HG03460 (cell line): ENCODE measurements at regions not wholly inside any gene's neighbourhood (a gene's known extent, or its start where the extent isn't known, plus 50 kb on each side); places are given as distances from the start of the nearest gene placed in this dataset.
"Not testable (repeated sequence)": the region's sequence is repeated elsewhere in the genome, so short reads cannot be mapped to it uniquely, and the experiment has no call there.

Experiments used
- ATAC-seq: cut with Tn5 transposase; IDR thresholded peaks from one replicate; pipeline ENCODE4 v1.9.1; 2021; ENCODE audit not compliant: unreplicated experiment

DNA sequence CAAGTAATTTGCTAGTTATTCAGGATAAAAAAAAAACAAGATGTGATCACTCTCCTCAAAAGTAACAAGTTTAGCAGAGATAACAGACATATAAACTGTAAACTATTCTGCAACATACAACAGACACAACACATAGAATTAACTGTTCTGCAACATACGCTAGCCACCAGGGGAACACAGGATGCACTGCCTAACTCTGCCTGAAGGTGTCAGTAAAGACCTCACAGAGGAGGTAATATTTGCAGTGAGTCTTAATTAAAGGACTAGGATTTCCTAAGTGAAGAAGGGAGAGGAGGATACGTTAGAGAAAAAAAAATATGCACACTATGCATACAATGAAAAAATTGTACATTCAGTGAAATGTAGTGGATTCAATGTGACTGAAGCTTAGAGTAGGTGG, 129.6 kb downstream of the NBPF8 start:
- peak; percentile 71 for ATAC-seq

- not testable (repeated sequence) for ATAC-seq
Observed at GRCh38 chr1:120550335-120550734, 135.5 kb downstream of the NBPF8 start.

DNA sequence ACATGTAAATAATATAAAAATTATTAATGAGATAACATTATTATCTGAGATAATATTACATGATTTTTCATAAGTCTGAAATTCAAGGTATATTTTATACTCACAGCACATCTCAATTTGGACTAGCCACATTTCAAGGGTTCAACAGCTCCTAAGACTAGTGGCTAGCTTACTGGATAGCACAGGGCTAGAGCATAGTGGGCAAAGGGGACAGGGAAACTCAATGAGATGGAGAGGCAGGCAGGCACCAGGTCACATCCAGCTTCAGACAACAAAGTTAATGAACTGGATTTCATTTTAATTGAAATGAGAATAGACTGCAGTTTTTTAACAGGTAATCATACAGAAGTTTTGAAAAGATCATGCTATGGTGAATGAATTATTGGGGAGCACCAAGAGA, 137.4 kb downstream of the NBPF8 start:
- ATAC-seq = not testable (repeated sequence)

GRCh38 chr1:120557605-120558302, 142.9 kb downstream of the NBPF8 start:
- peak; percentile 4 for ATAC-seq

GRCh38 chr1:120558303-120559060, 143.6 kb downstream of the NBPF8 start:
- peak; percentile 77 for ATAC-seq

GRCh38 chr1:120561767-120562166, 146.9 kb downstream of the NBPF8 start:
- not testable (repeated sequence) for ATAC-seq

DNA sequence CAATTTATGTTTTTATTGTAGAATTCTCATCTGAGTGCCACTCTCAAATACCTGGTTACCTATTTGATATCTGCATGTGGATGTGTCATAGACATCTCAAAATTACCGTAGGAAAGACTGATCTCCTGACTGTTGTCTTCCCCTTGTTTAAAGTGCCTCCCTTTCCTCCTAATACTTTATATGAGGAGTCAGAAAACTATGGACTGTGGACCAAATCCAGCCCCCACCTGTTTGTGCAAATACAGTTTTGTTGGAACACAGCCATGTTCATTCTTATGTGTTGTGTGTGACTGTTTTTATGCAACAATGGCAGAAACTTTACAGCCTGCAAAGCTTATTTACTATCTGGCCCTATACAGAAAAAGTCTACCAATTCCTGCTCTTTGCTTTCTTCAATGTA, 150.6 kb downstream of the NBPF8 start:
- ATAC-seq = not testable (repeated sequence)

DNA sequence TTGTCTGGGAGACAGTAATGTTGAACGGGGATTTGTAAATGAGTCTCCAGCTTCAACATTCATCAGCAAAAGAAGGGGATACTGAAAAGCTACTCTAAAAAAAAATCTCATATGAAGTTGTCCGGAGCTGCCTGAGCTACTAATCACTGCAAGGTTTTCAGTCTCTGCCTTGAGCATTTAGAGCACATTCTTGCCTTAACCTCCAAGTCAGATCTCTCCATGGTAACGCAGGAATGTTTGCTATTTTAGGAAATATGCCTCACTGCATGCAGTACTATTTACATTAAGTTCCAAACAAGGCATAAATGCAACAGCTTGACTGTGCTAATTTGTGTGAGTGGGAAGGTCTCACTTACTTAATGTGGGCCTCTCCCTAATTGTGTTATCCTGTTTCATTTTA, 152.8 kb downstream of the NBPF8 start:
- ATAC-seq = not testable (repeated sequence)

GRCh38 chr1:120575201-120575600, 148.5 kb upstream of the NBPF26 start:
- ATAC-seq = not testable (repeated sequence)

DNA sequence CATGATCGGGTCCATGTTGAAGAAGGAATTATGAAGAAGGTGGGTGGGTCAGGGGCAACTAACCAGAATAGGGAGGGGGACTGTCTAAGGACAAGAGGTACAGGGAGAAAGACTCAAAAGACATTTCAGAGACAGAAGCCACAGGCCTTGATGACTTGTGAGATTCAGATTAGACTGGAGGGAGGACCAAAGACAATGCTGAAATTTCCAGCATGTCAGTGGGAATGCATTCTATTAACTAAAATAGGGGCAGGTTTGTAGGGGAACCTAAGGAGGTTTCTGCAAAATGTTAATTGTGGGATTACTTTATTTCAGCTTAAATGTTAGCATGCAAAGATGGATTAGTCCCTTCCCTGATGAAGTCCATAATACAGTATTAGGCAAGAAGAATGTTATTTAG, 141.6 kb upstream of the NBPF26 start:
- not testable (repeated sequence) for ATAC-seq

- not testable (repeated sequence) for ATAC-seq
Observed at GRCh38 chr1:120586053-120586452, 137.7 kb upstream of the NBPF26 start.

DNA sequence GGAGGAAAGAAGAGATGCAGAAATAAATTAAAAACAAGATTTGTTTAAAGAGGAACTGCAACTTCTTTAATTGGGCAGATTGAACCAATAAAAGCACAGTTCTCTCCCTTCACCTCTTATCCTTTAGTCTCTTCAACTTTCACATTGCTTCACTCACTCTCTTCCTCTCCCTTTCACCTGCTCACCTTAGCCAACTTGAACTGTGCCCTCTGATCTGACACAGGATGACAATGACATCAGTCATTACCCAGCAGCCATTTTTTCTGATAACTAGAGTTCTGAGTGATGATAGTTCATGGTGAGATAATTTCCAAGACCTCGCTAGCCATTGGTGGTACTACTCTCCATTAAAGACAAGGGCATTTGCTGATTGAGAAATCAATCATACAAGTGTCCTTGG, 134.9 kb upstream of the NBPF26 start:
- ATAC-seq = not testable (repeated sequence)

GRCh38 chr1:120591774-120592173, 132.0 kb upstream of the NBPF26 start:
- ATAC-seq = not testable (repeated sequence)

- not testable (repeated sequence) for ATAC-seq
Observed at GRCh38 chr1:120592943-120593342, 130.8 kb upstream of the NBPF26 start.

DNA sequence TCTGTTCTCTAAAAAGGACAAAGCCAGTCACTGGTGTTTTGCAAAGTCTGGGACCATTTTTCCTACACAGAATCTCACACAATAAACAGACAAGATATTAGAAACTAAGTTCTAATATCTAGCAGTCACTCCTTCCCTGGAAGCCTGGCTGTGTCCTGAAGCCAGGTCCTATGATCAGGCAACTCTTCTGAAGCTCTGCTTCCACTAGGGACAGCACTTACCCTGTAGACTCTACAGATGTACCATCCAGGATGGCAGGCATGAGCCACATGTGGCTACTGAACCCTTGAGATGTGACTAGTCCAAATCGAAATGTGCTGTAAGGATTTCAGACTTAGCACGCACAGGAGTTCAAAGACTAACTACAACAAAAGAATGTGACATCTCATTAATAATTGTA, 130.1 kb upstream of the NBPF26 start:
- not testable (repeated sequence) for ATAC-seq

GRCh38 chr1:120598331-120598951, 125.3 kb upstream of the NBPF26 start:
- not testable (repeated sequence) for ATAC-seq

DNA sequence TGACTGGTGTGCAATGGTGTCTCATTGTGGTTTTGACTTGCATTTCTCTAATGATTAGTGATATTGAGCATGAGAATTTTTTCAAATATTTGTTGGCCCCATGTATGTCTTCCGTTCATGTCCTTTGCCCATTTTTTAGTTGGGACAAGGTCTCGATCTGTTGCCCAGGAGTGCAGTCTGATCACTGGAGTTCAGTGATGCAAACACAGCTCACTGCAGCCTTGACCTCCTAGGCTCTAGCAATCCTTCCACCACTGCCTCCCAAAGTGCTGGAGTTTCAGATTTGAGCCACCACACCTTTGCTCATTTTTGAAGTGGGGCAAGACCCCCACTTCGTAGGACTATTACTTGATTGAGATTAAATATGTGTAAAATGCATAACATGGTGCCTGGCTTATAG, 124.2 kb upstream of the NBPF26 start:
- not testable (repeated sequence) for ATAC-seq

DNA sequence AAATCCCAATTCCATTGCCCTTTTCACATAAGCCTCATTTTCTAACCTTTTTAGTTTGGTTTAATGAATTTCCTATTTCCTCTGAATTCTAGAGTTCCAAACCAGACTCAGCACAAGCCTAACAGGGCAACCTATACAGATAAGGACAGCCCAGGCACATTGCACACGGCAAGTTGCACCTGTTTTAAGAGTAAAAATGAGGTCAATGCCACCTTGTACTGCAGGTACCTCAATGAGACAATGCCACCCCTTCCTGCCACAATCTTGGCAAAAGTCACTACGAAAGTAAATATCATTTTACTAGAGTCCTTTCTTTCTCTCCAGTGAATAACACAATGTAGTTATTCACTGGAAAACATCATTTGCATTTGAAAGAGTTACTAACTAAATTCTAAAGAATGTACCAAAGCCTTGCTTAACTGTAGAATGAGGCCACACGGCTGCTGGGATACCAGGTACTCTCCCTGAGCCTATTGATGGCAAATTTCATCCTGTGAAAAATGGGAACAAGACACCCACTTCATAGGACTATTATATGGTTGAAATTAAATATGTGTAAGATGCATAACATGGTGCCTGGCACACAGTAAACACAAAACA, 123.2 kb upstream of the NBPF26 start:
- not testable (repeated sequence) for ATAC-seq

- not testable (repeated sequence) for ATAC-seq
Observed at GRCh38 chr1:120607882-120608281, 115.9 kb upstream of the NBPF26 start.

- ATAC-seq = not testable (repeated sequence)
Observed at GRCh38 chr1:120608314-120609014, 115.3 kb upstream of the NBPF26 start.
